Bronchial epithelial cell (primary cell): ENCODE measurements at regions not wholly inside any gene's neighbourhood (a gene's known extent, or its start where the extent isn't known, plus 50 kb on each side); places are given as distances from the start of the nearest gene placed in this dataset.
A peak's percentile ranks its signal among the peaks of the same experiment; 100 is the strongest.

Source experiments
- DNase-seq: peaks from one replicate; pipeline ENCODE4 v3.0.0-alpha.2; 2010; ENCODE audit warnings: low read depth
- FAIRE-seq: peaks from 2 replicates; lab custom pipeline; 2011; peaks lifted over from hg19 to GRCh38; lab: Jason Lieb, UNC
- H3K27me3 ChIP-seq: 2 replicates; pipeline ENCODE4 v1.5.1; 2011; ENCODE audit warnings: low read length; ENCODE audit not compliant: control insufficient read depth, insufficient read depth
- H3K36me3 ChIP-seq: 2 replicates; pipeline ENCODE4 v1.5.1; 2011; ENCODE audit warnings: low read length; ENCODE audit not compliant: control insufficient read depth, insufficient read depth
- H3K4me3 ChIP-seq: 2 replicates; pipeline ENCODE4 v1.5.1; 2011; ENCODE audit warnings: mild to moderate bottlenecking, low read depth, low read length, control low read depth
- TF ChIP-seq, protein P1 (sequence below): IDR thresholded peaks from 2 replicates; pipeline ENCODE4 v1.5.1; 2011; ENCODE audit warnings: mild to moderate bottlenecking, moderate library complexity, low read length, control low read depth, inconsistent platforms; ENCODE audit not compliant: insufficient read depth, severe bottlenecking

- Histone ChIP-seq H3K36me3 (peaks cover 4% of the 10 kb centered on the region), H3K27me3 (no peaks in the 10 kb centered on the region), H3K4me3 (no peak overlapping the region)
- DNase-seq (no peak), FAIRE-seq (peak; percentile 81)
- TF ChIP-seq, protein P1, sequence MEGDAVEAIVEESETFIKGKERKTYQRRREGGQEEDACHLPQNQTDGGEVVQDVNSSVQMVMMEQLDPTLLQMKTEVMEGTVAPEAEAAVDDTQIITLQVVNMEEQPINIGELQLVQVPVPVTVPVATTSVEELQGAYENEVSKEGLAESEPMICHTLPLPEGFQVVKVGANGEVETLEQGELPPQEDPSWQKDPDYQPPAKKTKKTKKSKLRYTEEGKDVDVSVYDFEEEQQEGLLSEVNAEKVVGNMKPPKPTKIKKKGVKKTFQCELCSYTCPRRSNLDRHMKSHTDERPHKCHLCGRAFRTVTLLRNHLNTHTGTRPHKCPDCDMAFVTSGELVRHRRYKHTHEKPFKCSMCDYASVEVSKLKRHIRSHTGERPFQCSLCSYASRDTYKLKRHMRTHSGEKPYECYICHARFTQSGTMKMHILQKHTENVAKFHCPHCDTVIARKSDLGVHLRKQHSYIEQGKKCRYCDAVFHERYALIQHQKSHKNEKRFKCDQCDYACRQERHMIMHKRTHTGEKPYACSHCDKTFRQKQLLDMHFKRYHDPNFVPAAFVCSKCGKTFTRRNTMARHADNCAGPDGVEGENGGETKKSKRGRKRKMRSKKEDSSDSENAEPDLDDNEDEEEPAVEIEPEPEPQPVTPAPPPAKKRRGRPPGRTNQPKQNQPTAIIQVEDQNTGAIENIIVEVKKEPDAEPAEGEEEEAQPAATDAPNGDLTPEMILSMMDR: no peak
These were observed 68.6 kb upstream of the ACKR3 start for GRCh38 chr2:236501026-236501425.

DNA sequence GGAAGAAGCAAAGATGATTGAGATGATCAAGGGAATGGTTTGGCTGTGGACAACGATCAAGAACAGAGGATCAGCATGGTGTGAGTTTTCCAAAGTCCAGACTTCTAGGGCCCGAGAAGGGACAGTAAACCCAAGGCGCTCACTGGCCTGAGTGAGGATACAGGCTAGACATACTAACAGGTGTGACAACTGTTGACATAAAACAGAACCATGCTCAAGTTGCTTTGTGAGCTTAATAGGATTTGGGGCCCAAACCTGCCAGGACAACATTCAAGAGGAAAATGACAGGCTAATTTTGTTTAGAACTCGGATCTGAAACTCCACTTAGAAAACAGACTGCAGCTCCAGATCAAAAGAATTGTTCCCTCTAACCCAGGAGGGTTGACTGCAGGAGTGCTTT, 68.1 kb upstream of the ACKR3 start:
- peaks cover 3% of the 10 kb centered on the region for H3K36me3 ChIP-seq
- TF ChIP-seq, protein P1: no peak
- no peaks in the 10 kb centered on the region for H3K27me3 ChIP-seq
- H3K4me3 ChIP-seq: no peak overlapping the region
- peak; percentile 75 for FAIRE-seq
- DNase-seq: no peak

DNA sequence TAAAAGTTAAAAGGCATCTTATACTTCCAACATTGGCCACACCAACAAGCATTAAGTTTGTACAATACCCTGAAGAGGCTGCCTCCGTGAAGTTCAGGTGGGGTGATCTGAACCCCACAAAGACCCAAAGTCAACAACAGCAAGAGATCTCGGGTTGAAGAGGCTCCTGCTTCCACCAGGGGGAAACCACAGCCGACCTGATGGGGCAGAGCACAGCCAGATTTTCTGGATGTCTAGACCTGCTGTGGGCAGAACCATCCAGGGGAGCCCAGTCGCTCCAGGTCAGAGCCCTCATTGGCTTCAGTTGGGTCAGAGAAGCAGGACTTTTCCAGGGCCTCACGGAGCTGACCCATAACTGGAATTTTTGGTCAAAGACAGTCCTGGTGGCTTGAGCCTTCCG, 66.5 kb upstream of the ACKR3 start:
- no peak overlapping the region for H3K4me3 ChIP-seq
- FAIRE-seq (no peak), DNase-seq (no peak)
- H3K36me3 ChIP-seq: no peaks in the 10 kb centered on the region
- TF ChIP-seq, protein P1: peak; percentile 16
- no peaks in the 10 kb centered on the region for H3K27me3 ChIP-seq

- DNase-seq (no peak), FAIRE-seq (no peak)
- Histone ChIP-seq H3K4me3 (no peak overlapping the region), H3K36me3 (no peaks in the 10 kb centered on the region), H3K27me3 (no peaks in the 10 kb centered on the region)
- TF ChIP-seq, protein P1: no peak
These were observed 66.0 kb upstream of the ACKR3 start for GRCh38 chr2:236503583-236503982.

DNA sequence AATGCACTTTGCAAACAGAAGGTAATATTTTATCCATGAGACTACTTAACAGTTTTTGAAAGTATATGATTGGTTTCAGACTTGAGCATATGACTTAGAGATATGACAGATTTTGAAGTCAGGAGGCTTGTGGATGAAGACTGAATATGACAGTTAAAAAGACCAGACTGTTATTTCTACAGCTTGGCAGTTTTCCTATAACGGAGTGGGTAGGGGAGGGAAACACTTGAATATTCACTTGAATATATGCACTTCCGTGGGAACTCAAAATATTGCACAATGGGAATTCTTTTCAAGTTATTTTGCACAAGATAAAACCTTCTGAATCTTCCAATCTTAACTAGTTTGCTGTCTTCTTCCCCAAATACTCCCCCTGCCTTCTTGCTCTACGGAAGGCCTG, 64.6 kb upstream of the ACKR3 start:
- TF ChIP-seq, protein P1: no peak
- Histone ChIP-seq H3K27me3 (no peaks in the 10 kb centered on the region), H3K36me3 (no peaks in the 10 kb centered on the region), H3K4me3 (no peak overlapping the region)
- DNase-seq (no peak), FAIRE-seq (no peak)

GRCh38 chr2:236505648-236506047, 64.0 kb upstream of the ACKR3 start:
- DNase-seq: no peak
- H3K27me3 ChIP-seq: no peaks in the 10 kb centered on the region
- no peaks in the 10 kb centered on the region for H3K36me3 ChIP-seq
- FAIRE-seq: no peak
- TF ChIP-seq, protein P1: no peak
- H3K4me3 ChIP-seq: no peak overlapping the region
